ENCODE measurements at regions not wholly inside any gene's neighbourhood (a gene's known extent, or its start where the extent isn't known, plus 50 kb on each side); places are given as distances from the start of the nearest gene placed in this dataset.

GRCh38 chr10:61081301-61081700 is 137.3 kb upstream of the RHOBTB1 start:
- no peak for TF ChIP-seq CTCF (IDR thresholded peaks at IDR 0.05; ENCODE audit: low read depth, low read length, missing control alignments)
- Histone ChIP-seq H3K36me3 (replicated peaks) (no peaks in the 10 kb centered on the region), H3K27ac (no peak overlapping the region), H3K27me3 (replicated peaks) (no peaks in the 10 kb centered on the region), H3K4me3 (ENCODE audit: low read depth, low read length) (no peak overlapping the region)
- no peak for DNase-seq
- in situ Hi-C loops (cut with HindIII; ENCODE audit: low pct_ligation_motif_present, low sequenced_read_pairs): no loop called here

- Histone ChIP-seq H3K4me3 (ENCODE audit: low read depth, low read length) (no peak overlapping the region), H3K27ac (no peak overlapping the region), H3K27me3 (replicated peaks) (no peaks in the 10 kb centered on the region), H3K36me3 (replicated peaks) (no peaks in the 10 kb centered on the region)
- DNase-seq: no peak
- no peak for TF ChIP-seq CTCF (IDR thresholded peaks at IDR 0.05; ENCODE audit: low read depth, low read length, missing control alignments)
- in situ Hi-C loops (cut with HindIII; ENCODE audit: low pct_ligation_motif_present, low sequenced_read_pairs): no loop called here
Measured at GRCh38 chr10:61078542-61079275, 134.7 kb upstream of the RHOBTB1 start.

- no peak overlapping the region for H3K27ac ChIP-seq
- TF ChIP-seq CTCF (IDR thresholded peaks at IDR 0.05; ENCODE audit: low read depth, low read length, missing control alignments): no peak
- in situ Hi-C loops (cut with HindIII; ENCODE audit: low pct_ligation_motif_present, low sequenced_read_pairs): no loop called here
- no peaks in the 10 kb centered on the region for H3K27me3 ChIP-seq (replicated peaks)
- no peaks in the 10 kb centered on the region for H3K36me3 ChIP-seq (replicated peaks)
- no peak overlapping the region for H3K4me3 ChIP-seq (ENCODE audit: low read depth, low read length)
- DNase-seq: no peak
Measured at GRCh38 chr10:61076572-61077114, 132.7 kb upstream of the RHOBTB1 start.

GRCh38 chr10:61073391-61073790 is 129.4 kb upstream of the RHOBTB1 start:
- no peak for TF ChIP-seq CTCF (IDR thresholded peaks at IDR 0.05; ENCODE audit: low read depth, low read length, missing control alignments)
- Histone ChIP-seq H3K27ac (no peak overlapping the region), H3K4me3 (ENCODE audit: low read depth, low read length) (no peak overlapping the region), H3K27me3 (replicated peaks) (no peaks in the 10 kb centered on the region), H3K36me3 (replicated peaks) (no peaks in the 10 kb centered on the region)
- in situ Hi-C loops (cut with HindIII; ENCODE audit: low pct_ligation_motif_present, low sequenced_read_pairs): no loop called here
- DNase-seq: no peak

GRCh38 chr10:61071580-61071979 is 127.6 kb upstream of the RHOBTB1 start:
- no peaks in the 10 kb centered on the region for H3K27me3 ChIP-seq (replicated peaks)
- no peak for DNase-seq
- no peaks in the 10 kb centered on the region for H3K36me3 ChIP-seq (replicated peaks)
- no peak overlapping the region for H3K27ac ChIP-seq
- no peak overlapping the region for H3K4me3 ChIP-seq (ENCODE audit: low read depth, low read length)
- no peak for TF ChIP-seq CTCF (IDR thresholded peaks at IDR 0.05; ENCODE audit: low read depth, low read length, missing control alignments)
- in situ Hi-C loops (cut with HindIII; ENCODE audit: low pct_ligation_motif_present, low sequenced_read_pairs): no loop called here

GRCh38 chr10:61068471-61068870 is 124.5 kb upstream of the RHOBTB1 start:
- H3K27me3 ChIP-seq (replicated peaks): no peaks in the 10 kb centered on the region
- DNase-seq: no peak
- no peaks in the 10 kb centered on the region for H3K36me3 ChIP-seq (replicated peaks)
- in situ Hi-C loops (cut with HindIII; ENCODE audit: low pct_ligation_motif_present, low sequenced_read_pairs): no loop called here
- no peak overlapping the region for H3K4me3 ChIP-seq (ENCODE audit: low read depth, low read length)
- H3K27ac ChIP-seq: no peak overlapping the region
- no peak for TF ChIP-seq CTCF (IDR thresholded peaks at IDR 0.05; ENCODE audit: low read depth, low read length, missing control alignments)
